ENCODE measurements at regions not wholly inside any gene's neighbourhood (a gene's known extent, or its start where the extent isn't known, plus 50 kb on each side); places are given as distances from the start of the nearest gene placed in this dataset.

GRCh38 chr14:62156052-62156451 lies 393.8 kb downstream of the SNAPC1 start:
- no peak overlapping the region for H3K27ac ChIP-seq
- ATAC-seq (no peak), DNase-seq (no peak)
- H3K36me3 ChIP-seq, result no peaks in the 10 kb centered on the region
- in situ Hi-C loops (cut with MboI; ENCODE audit: low sequenced_read_pairs in 4 of 4), result no loop called here
- TF ChIP-seq POLR2A (IDR thresholded peaks at IDR 0.05), result no peak
- no peaks in the 10 kb centered on the region for H3K9me3 ChIP-seq
- H3K27me3 ChIP-seq, result peaks cover 0 to 4% (median 0%) of the 10 kb centered on the region in 3 donors
- intact Hi-C loops (cut with DNase I; ENCODE audit: low total_unique reads), result no loop called here
- H3K4me1 ChIP-seq, result no peaks in the 10 kb centered on the region
- no peak overlapping the region for H3K4me3 ChIP-seq

GRCh38 chr14:62158779-62159178 lies 396.6 kb downstream of the SNAPC1 start:
- Histone ChIP-seq H3K4me3 (no peak overlapping the region), H3K27ac (no peak overlapping the region), H3K27me3 (peaks cover 0 to 4% (median 0%) of the 10 kb centered on the region in 3 donors), H3K36me3 (no peaks in the 10 kb centered on the region), H3K9me3 (no peaks in the 10 kb centered on the region), H3K4me1 (no peaks in the 10 kb centered on the region)
- intact Hi-C loops (cut with DNase I; ENCODE audit: low total_unique reads) (no loop called here), in situ Hi-C loops (cut with MboI; ENCODE audit: low sequenced_read_pairs in 4 of 4) (no loop called here)
- no peak for TF ChIP-seq POLR2A (IDR thresholded peaks at IDR 0.05)
- no peak for TF ChIP-seq CTCF (IDR thresholded peaks at IDR 0.05 in 4 of 5, conservative IDR thresholded peaks at IDR 0.05 in 1 of 5)
- ATAC-seq (no peak), DNase-seq (no peak)

- Histone ChIP-seq H3K4me1 (no peaks in the 10 kb centered on the region), H3K4me3 (no peak overlapping the region), H3K27me3 (peaks cover 0 to 4% (median 0%) of the 10 kb centered on the region in 3 donors), H3K9me3 (no peaks in the 10 kb centered on the region), H3K27ac (no peak overlapping the region), H3K36me3 (no peaks in the 10 kb centered on the region)
- intact Hi-C loops (cut with DNase I; ENCODE audit: low total_unique reads) (no loop called here), in situ Hi-C loops (cut with MboI; ENCODE audit: low sequenced_read_pairs in 4 of 4) (no loop called here)
- DNase-seq (no peak), ATAC-seq (no peak)
- no peak for TF ChIP-seq POLR2A (IDR thresholded peaks at IDR 0.05)
- no peak for TF ChIP-seq CTCF (IDR thresholded peaks at IDR 0.05 in 4 of 5, conservative IDR thresholded peaks at IDR 0.05 in 1 of 5)
These were observed 397.1 kb downstream of the SNAPC1 start for GRCh38 chr14:62159314-62159713.

- TF ChIP-seq CTCF (IDR thresholded peaks at IDR 0.05 in 4 of 5, conservative IDR thresholded peaks at IDR 0.05 in 1 of 5) (peak in 3 of 5 experiments; percentile 19 to 49 (median 47)), POLR2A (IDR thresholded peaks at IDR 0.05) (no peak)
- H3K4me3 ChIP-seq, result no peak overlapping the region
- no peaks in the 10 kb centered on the region for H3K27me3 ChIP-seq
- H3K9me3 ChIP-seq, result no peaks in the 10 kb centered on the region
- no peaks in the 10 kb centered on the region for H3K36me3 ChIP-seq
- ATAC-seq (no peak), DNase-seq (no peak)
- in situ Hi-C loops (cut with MboI; ENCODE audit: low sequenced_read_pairs in 4 of 4) (loop anchor here in 1 of 4 donors (10.0 kb wide), 1 partner anchor 1112 kb away; no protein-coding TSS in a partner anchor), intact Hi-C loops (cut with DNase I; ENCODE audit: low total_unique reads) (no loop called here)
- no peaks in the 10 kb centered on the region for H3K4me1 ChIP-seq
- H3K27ac ChIP-seq, result no peak overlapping the region
These were observed 400.9 kb downstream of the SNAPC1 start for GRCh38 chr14:62162998-62163589.

GRCh38 chr14:62168564-62169155 lies 406.4 kb downstream of the SNAPC1 start:
- H3K4me3 ChIP-seq, result no peak overlapping the region
- intact Hi-C loops (cut with DNase I; ENCODE audit: low total_unique reads) (no loop called here), in situ Hi-C loops (cut with MboI; ENCODE audit: low sequenced_read_pairs in 4 of 4) (loop anchor here in 1 of 4 donors (10.0 kb wide), 1 partner anchor 1106 kb away; no protein-coding TSS in a partner anchor)
- TF ChIP-seq POLR2A (IDR thresholded peaks at IDR 0.05) (no peak), CTCF (IDR thresholded peaks at IDR 0.05 in 4 of 5, conservative IDR thresholded peaks at IDR 0.05 in 1 of 5) (no peak)
- no peaks in the 10 kb centered on the region for H3K9me3 ChIP-seq
- ATAC-seq (no peak), DNase-seq (no peak)
- no peak overlapping the region for H3K27ac ChIP-seq
- no peaks in the 10 kb centered on the region for H3K4me1 ChIP-seq
- no peaks in the 10 kb centered on the region for H3K36me3 ChIP-seq
- no peaks in the 10 kb centered on the region for H3K27me3 ChIP-seq
